MCF 10A (cell line): ENCODE measurements at regions not wholly inside any gene's neighbourhood (a gene's known extent, or its start where the extent isn't known, plus 50 kb on each side); places are given as distances from the start of the nearest gene placed in this dataset.

ENCODE experiments used
- BruUV-seq: library from RNA; stranded (reverse); fragments of 400-500 nt; replicated peaks from 2 replicates; lab custom pipeline; 2021; lab: Mats Ljungman, UMichigan
- CTCF ChIA-PET: fragments of 300-600 bp; sonication (Branson Sonifier 250); formaldehyde crosslinking; extraction: SDS; loops from one replicate; lab custom pipeline; 2021; ENCODE audit warnings: antibody characterized with exemption, inconsistent platforms; lab: Yijun Ruan, JAX
- POLR2A ChIA-PET: fragments of 300-600, 350-650 bp; sonication (Branson Sonifier 250); formaldehyde crosslinking; extraction: SDS; loops from one replicate; lab custom pipeline; 2020; ENCODE audit warnings: antibody characterized with exemption, inconsistent platforms; lab: Yijun Ruan, JAX
- DNase-seq: peaks from one replicate; pipeline ENCODE4 v3.0.0-alpha.2; 2018; ENCODE audit not compliant: unreplicated experiment
- H3K27ac Mint-ChIP-seq: one replicate; pipeline ENCODE4 v1.8.0; 2022; ENCODE audit warnings: mild to moderate bottlenecking, low read depth, mixed read lengths; ENCODE audit not compliant: unreplicated experiment
- H3K27me3 Mint-ChIP-seq: one replicate; pipeline ENCODE4 v1.8.0; 2022; ENCODE audit warnings: mixed read lengths; ENCODE audit not compliant: insufficient read depth, unreplicated experiment
- H3K36me3 Mint-ChIP-seq: one replicate; pipeline ENCODE4 v1.8.0; 2022; ENCODE audit warnings: mild to moderate bottlenecking, moderate library complexity, mixed read lengths; ENCODE audit not compliant: insufficient read depth, unreplicated experiment
- H3K4me1 Mint-ChIP-seq: one replicate; pipeline ENCODE4 v1.8.0; 2022; ENCODE audit warnings: mixed read lengths; ENCODE audit not compliant: insufficient read depth, unreplicated experiment
- H3K4me3 Mint-ChIP-seq: one replicate; pipeline ENCODE4 v1.8.0; 2022; ENCODE audit warnings: mild to moderate bottlenecking, moderate library complexity, mixed read lengths; ENCODE audit not compliant: unreplicated experiment
- H3K9me3 Mint-ChIP-seq: one replicate; pipeline ENCODE4 v1.8.0; 2022; ENCODE audit warnings: mixed read lengths; ENCODE audit not compliant: unreplicated experiment
- intact Hi-C: fragments of 100-400 bp; cut with micrococcal nuclease; formaldehyde crosslinking; loops from 2 replicates; pipeline ENCODE4 v1.14.1; 2022
- TF ChIP-seq, protein P1 (sequence below): fragments of 200-600 bp; IDR thresholded peaks from one replicate; pipeline ENCODE4 v1.8.0; 2022; ENCODE audit warnings: antibody characterized with exemption, mild to moderate bottlenecking; ENCODE audit not compliant: unreplicated experiment

DNA sequence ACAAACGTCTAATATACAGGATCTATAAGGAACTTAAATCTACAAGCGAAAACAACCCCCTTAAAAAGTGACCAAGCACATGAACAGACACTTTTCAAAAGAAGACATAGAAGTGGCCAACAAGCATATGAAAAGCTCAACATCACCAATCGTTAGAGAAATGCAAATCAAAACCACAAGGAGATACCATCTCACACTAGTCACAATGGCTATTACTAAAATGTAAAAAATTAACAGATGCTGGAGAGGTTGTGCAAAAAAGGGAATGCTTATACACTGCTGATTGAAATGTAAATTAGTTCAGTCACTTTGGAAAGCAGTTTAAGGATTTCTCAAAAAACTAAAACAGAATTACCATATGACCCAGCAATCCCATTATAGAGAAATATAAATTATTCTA, 1148.5 kb upstream of the FAM98A start:
- CTCF ChIA-PET: interaction anchor here (0.6 to 1.1 kb wide), 2 partner anchors 14 to 49 kb away, joined by 3 read pairs; no protein-coding TSS in a partner anchor
- POLR2A ChIA-PET: interaction anchor here (0.6 kb wide), 1 partner anchor 95 kb away, joined by 3 read pairs; no protein-coding TSS in a partner anchor
- no TSS peak for BruUV-seq
- H3K36me3 Mint-ChIP-seq: no peaks in the 10 kb centered on the region
- H3K4me1 Mint-ChIP-seq: no peaks in the 10 kb centered on the region
- H3K27me3 Mint-ChIP-seq: peaks cover 18% of the 10 kb centered on the region
- no peak overlapping the region for H3K27ac Mint-ChIP-seq
- H3K4me3 Mint-ChIP-seq: no peak overlapping the region
- intact Hi-C loops: no loop called here
- TF ChIP-seq, protein P1, sequence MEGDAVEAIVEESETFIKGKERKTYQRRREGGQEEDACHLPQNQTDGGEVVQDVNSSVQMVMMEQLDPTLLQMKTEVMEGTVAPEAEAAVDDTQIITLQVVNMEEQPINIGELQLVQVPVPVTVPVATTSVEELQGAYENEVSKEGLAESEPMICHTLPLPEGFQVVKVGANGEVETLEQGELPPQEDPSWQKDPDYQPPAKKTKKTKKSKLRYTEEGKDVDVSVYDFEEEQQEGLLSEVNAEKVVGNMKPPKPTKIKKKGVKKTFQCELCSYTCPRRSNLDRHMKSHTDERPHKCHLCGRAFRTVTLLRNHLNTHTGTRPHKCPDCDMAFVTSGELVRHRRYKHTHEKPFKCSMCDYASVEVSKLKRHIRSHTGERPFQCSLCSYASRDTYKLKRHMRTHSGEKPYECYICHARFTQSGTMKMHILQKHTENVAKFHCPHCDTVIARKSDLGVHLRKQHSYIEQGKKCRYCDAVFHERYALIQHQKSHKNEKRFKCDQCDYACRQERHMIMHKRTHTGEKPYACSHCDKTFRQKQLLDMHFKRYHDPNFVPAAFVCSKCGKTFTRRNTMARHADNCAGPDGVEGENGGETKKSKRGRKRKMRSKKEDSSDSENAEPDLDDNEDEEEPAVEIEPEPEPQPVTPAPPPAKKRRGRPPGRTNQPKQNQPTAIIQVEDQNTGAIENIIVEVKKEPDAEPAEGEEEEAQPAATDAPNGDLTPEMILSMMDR: no peak
- no peak for DNase-seq
- no peaks in the 10 kb centered on the region for H3K9me3 Mint-ChIP-seq

DNA sequence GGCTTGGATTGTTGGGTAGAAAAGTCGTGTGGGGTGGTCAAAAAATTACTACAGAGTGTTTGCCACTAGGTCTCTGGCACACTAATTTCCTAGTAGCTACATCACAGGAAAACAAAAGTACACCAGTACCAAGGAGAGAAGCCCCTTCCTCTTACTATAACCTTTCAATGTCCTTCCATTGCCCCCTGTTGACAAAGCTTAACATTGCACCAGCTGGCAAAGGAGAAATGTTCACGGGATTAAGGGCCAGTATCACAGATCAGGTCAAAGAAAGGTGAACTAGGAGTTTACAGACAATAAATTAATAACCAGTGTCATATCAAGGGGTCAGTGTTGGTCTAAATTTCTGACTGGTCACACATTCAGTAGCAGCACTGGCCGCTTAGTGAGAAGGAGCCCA, 1139.6 kb upstream of the FAM98A start:
- CTCF ChIA-PET: no interaction called here

DNA sequence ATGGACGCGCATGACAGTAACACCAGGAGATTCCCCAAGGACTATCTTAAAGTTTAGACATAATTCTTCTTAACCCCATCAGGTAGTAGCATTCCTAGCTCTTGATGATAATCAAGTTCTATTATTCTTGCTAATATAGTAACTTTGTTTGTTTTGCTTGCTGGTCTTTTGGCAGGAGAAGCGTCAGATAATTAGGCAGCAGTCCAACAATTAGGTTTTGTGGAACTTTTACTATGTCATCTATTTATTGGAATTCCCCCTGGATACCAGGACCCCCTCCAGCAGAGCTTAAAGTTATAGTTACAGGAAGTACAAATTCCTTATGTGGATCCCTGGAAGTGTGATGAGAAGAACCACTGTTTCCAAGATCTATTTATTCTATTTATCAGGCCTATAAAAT, 1138.0 kb upstream of the FAM98A start:
- BruUV-seq: no TSS peak
- TF ChIP-seq, protein P1: no peak
- Mint-ChIP-seq H3K4me1 (no peaks in the 10 kb centered on the region), H3K27ac (no peak overlapping the region), H3K36me3 (peaks cover 7% of the 10 kb centered on the region), H3K9me3 (no peaks in the 10 kb centered on the region), H3K27me3 (peaks cover 11% of the 10 kb centered on the region), H3K4me3 (no peak overlapping the region)
- CTCF ChIA-PET: no interaction called here
- intact Hi-C loops: no loop called here
- no peak for DNase-seq
- POLR2A ChIA-PET: no interaction called here

More for the DNA sequence above, 1139.6 kb upstream of the FAM98A start:
- TF ChIP-seq, protein P1: peak; percentile 11
- BruUV-seq: no TSS peak
- POLR2A ChIA-PET: interaction anchor here (0.5 kb wide), 1 partner anchor 690 kb away, joined by 3 read pairs; no protein-coding TSS in a partner anchor
- no peaks in the 10 kb centered on the region for H3K9me3 Mint-ChIP-seq
- intact Hi-C loops: loop anchor here (1.0 kb wide), 1 partner anchor 642 kb away; no protein-coding TSS in a partner anchor
- no peaks in the 10 kb centered on the region for H3K4me1 Mint-ChIP-seq
- H3K27ac Mint-ChIP-seq: no peak overlapping the region
- H3K4me3 Mint-ChIP-seq: no peak overlapping the region
- DNase-seq: no peak
- H3K27me3 Mint-ChIP-seq: peaks cover 11% of the 10 kb centered on the region
- peaks cover 7% of the 10 kb centered on the region for H3K36me3 Mint-ChIP-seq

DNA sequence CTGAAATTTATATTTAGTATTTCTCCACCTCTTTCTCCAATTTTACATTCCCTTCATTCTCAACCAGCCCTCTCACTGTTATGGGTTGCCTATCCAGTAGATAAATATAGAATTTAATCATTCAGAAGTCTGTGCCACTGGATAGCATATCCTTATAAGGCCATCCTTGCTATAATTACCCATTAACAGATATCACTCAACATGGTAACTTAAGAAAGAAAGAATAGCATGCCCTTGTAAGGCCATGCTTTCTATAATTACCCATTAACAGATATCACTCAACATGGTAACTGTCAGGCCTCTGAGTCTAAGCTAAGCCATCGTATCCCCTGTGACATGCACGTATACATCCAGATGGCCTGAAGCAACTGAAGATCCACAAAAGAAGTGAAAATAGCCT, 1137.4 kb upstream of the FAM98A start:
- Mint-ChIP-seq H3K4me3 (no peak overlapping the region), H3K27ac (no peak overlapping the region), H3K36me3 (peaks cover 7% of the 10 kb centered on the region), H3K9me3 (no peaks in the 10 kb centered on the region), H3K4me1 (no peaks in the 10 kb centered on the region), H3K27me3 (peaks cover 11% of the 10 kb centered on the region)
- ChIA-PET CTCF (no interaction called here), POLR2A (no interaction called here)
- BruUV-seq: no TSS peak
- DNase-seq: no peak
- intact Hi-C loops: no loop called here
- TF ChIP-seq, protein P1: no peak
